IMR-90 (cell line): ENCODE measurements at regions not wholly inside any gene's neighbourhood (a gene's known extent, or its start where the extent isn't known, plus 50 kb on each side); places are given as distances from the start of the nearest gene placed in this dataset.
"Not testable (repeated sequence)": the region's sequence is repeated elsewhere in the genome, so short reads cannot be mapped to it uniquely, and the experiment has no call there.

Experiments used
- ATAC-seq: fragments of 200-7000 bp; cut with Tn5 transposase; 2 replicates; pipeline ENCODE4 v1.9.1; 2020; ENCODE audit warnings: low read depth, mild to moderate bottlenecking, moderate library complexity
- BruUV-seq: library from RNA; stranded (reverse); fragments of 400-500 nt; replicated peaks from 2 replicates; lab custom pipeline; 2021; lab: Mats Ljungman, UMichigan
- CTCF ChIA-PET: fragments of 300-600 bp; formaldehyde crosslinking; extraction: SDS; loops from one replicate; lab custom pipeline; 2021; ENCODE audit warnings: antibody characterized with exemption; lab: Yijun Ruan, JAX
- POLR2A ChIA-PET: fragments of 300-600 bp; sonication (Branson Sonifier 250); formaldehyde crosslinking; loops from one replicate; lab custom pipeline; 2022; ENCODE audit warnings: antibody characterized with exemption; ENCODE audit not compliant: unreplicated experiment; lab: Charles Lee
- DNase-seq: peaks from one replicate; pipeline ENCODE4 v3.0.0; 2013
- H2AFZ ChIP-seq: replicated peaks from 2 replicates; pipeline ENCODE3; 2013; ENCODE audit warnings: low read length, mild to moderate bottlenecking; ENCODE audit not compliant: poor library complexity
- H2AK5ac ChIP-seq: 2 replicates; pipeline ENCODE4 v1.6.1; 2013; ENCODE audit warnings: low read depth, low read length, inconsistent platforms
- H2AK9ac ChIP-seq: replicated peaks from 2 replicates; pipeline ENCODE3; 2013; ENCODE audit warnings: mild to moderate bottlenecking, low read depth, low read length, moderate library complexity; ENCODE audit not compliant: poor library complexity
- H2BK120ac ChIP-seq: 2 replicates; pipeline ENCODE4 v1.6.1; 2013; ENCODE audit warnings: low read depth, low read length, inconsistent platforms
- H2BK15ac ChIP-seq: 3 replicates; pipeline ENCODE4 v1.6.1; 2013; ENCODE audit warnings: low read depth, low read length, inconsistent platforms
- H2BK20ac ChIP-seq: 2 replicates; pipeline ENCODE4 v1.6.1; 2013; ENCODE audit warnings: low read depth, mild to moderate bottlenecking, inconsistent platforms, low read length, moderate library complexity
- H2BK5ac ChIP-seq: 2 replicates; pipeline ENCODE4 v1.6.1; 2013; ENCODE audit warnings: mild to moderate bottlenecking, low read depth, low read length, inconsistent platforms; ENCODE audit not compliant: poor library complexity, severe bottlenecking
- H3K14ac ChIP-seq: replicated peaks from 2 replicates; pipeline ENCODE4 v1.6.1; 2013; ENCODE audit warnings: low read depth, low read length, inconsistent platforms
- H3K18ac ChIP-seq: 2 replicates; pipeline ENCODE4 v1.6.1; 2013; ENCODE audit warnings: low read depth, low read length, control low read depth
- H3K23ac ChIP-seq: 2 replicates; pipeline ENCODE4 v1.6.1; 2013; ENCODE audit warnings: low read depth, low read length, inconsistent platforms
- H3K27ac ChIP-seq: 2 replicates; pipeline ENCODE4 v1.5.1; 2013; ENCODE audit warnings: mild to moderate bottlenecking, control low read depth, low read length; ENCODE audit not compliant: insufficient read depth
- H3K27me3 ChIP-seq: 2 replicates; pipeline ENCODE4 v1.6.1; 2013; ENCODE audit warnings: low read length; ENCODE audit not compliant: control insufficient read depth, insufficient read depth
- H3K36me3 ChIP-seq: 2 replicates; pipeline ENCODE4 v1.6.1; 2013; ENCODE audit warnings: low read length, mixed read lengths; ENCODE audit not compliant: control insufficient read depth, insufficient read depth
- H3K4ac ChIP-seq: 2 replicates; pipeline ENCODE4 v1.6.1; 2013; ENCODE audit warnings: low read depth, low read length, inconsistent platforms
- H3K4me1 ChIP-seq: 2 replicates; pipeline ENCODE4 v1.6.1; 2013; ENCODE audit warnings: low read length, mixed read lengths; ENCODE audit not compliant: control insufficient read depth, insufficient read depth
- H3K4me2 ChIP-seq: 2 replicates; pipeline ENCODE4 v1.6.1; 2013; ENCODE audit warnings: low read depth, mild to moderate bottlenecking, control low read depth, low read length, moderate library complexity
- H3K4me3 ChIP-seq: 2 replicates; pipeline ENCODE4 v1.5.1; 2013; ENCODE audit warnings: low read depth, mild to moderate bottlenecking, control low read depth, low read length, moderate library complexity; ENCODE audit not compliant: insufficient read depth
- H3K56ac ChIP-seq: 2 replicates; pipeline ENCODE4 v1.6.1; 2013; ENCODE audit warnings: low read length, inconsistent platforms; ENCODE audit not compliant: insufficient read depth; ENCODE audit errors: extremely low read depth
- H3K79me1 ChIP-seq, 2 experiments: 2 replicates each; pipeline ENCODE4 v1.6.1; 2013; ENCODE audit warnings: low read length in 2 of 2, inconsistent platforms in 1 of 2, low read depth in 1 of 2
- H3K9ac ChIP-seq: 2 replicates; pipeline ENCODE4 v1.6.1; 2013; ENCODE audit warnings: low read depth, low read length, control low read depth
- H3K9me1 ChIP-seq: 2 replicates; pipeline ENCODE4 v1.6.1; 2013; ENCODE audit warnings: low read length, inconsistent platforms; ENCODE audit not compliant: insufficient read depth
- H3K9me3 ChIP-seq: 2 replicates; pipeline ENCODE4 v1.6.1; 2013; ENCODE audit warnings: low read length; ENCODE audit not compliant: control insufficient read depth, insufficient read depth
- H4K20me1 ChIP-seq: 2 replicates; pipeline ENCODE4 v1.6.1; 2013; ENCODE audit warnings: low read length, inconsistent platforms; ENCODE audit not compliant: insufficient read depth
- H4K5ac ChIP-seq: 2 replicates; pipeline ENCODE4 v1.6.1; 2013; ENCODE audit warnings: mild to moderate bottlenecking, low read depth, low read length, control low read depth
- H4K8ac ChIP-seq, 2 experiments: 2 replicates each; pipeline ENCODE4 v1.6.1; 2013; ENCODE audit warnings: low read depth in 2 of 2, low read length in 2 of 2, control low read depth in 1 of 2, inconsistent platforms in 1 of 2
- H4K91ac ChIP-seq: 2 replicates; pipeline ENCODE4 v1.6.1; 2013; ENCODE audit warnings: low read depth, low read length, inconsistent platforms; ENCODE audit not compliant: insufficient read depth
- WGBS, 2 experiments: methylation state at CpG; one replicate each; pipeline versions ENCODE4 v1.1.5 to v1.1.7; 2013; ENCODE audit warnings: missing lambda C conversion rate in 2 of 2; ENCODE audit not compliant: insufficient read length in 1 of 2; ENCODE audit errors: extremely low coverage in 2 of 2; 5-methylcytosine and 5-hydroxymethylcytosine counted together
- dilution Hi-C: fragments of 300-500 bp; cut with HindIII; formaldehyde crosslinking; loops from one replicate; pipeline ENCODE4 v1.14.3; 2018; ENCODE audit warnings: low sequenced_read_pairs; ENCODE audit not compliant: unreplicated experiment
- in situ Hi-C: fragments of 300-500 bp; cut with MboI; formaldehyde crosslinking; loops from 3 replicates; pipeline ENCODE4 v1.14.3; 2019; ENCODE audit warnings: low sequenced_read_pairs, inconsistent platforms, mixed read lengths
- intact Hi-C: fragments of 100-400 bp; cut with micrococcal nuclease; formaldehyde crosslinking; loops from 2 replicates; pipeline ENCODE4 v1.10.0; 2022

- H3K9ac ChIP-seq, H3K14ac ChIP-seq, H3K23ac ChIP-seq, H3K4me1 ChIP-seq, in situ Hi-C loops, H3K79me1 ChIP-seq, H3K4me2 ChIP-seq, CTCF ChIA-PET, POLR2A ChIA-PET, H2AFZ ChIP-seq, H2AK5ac ChIP-seq, H3K56ac ChIP-seq, H3K27ac ChIP-seq, H3K9me3 ChIP-seq, H3K36me3 ChIP-seq, DNase-seq, H2BK15ac ChIP-seq, H2BK5ac ChIP-seq, H3K9me1 ChIP-seq, intact Hi-C loops, H2BK20ac ChIP-seq, H4K8ac ChIP-seq, H3K18ac ChIP-seq, H3K4me3 ChIP-seq, BruUV-seq, H3K4ac ChIP-seq, H4K5ac ChIP-seq, H2AK9ac ChIP-seq, dilution Hi-C loops, ATAC-seq, H2BK120ac ChIP-seq, H3K27me3 ChIP-seq, H4K91ac ChIP-seq: not testable (repeated sequence)
- peaks cover 34% of the 10 kb centered on the region for H4K20me1 ChIP-seq
- no CpG with 5 or more reads among the region's 5 CpGs for WGBS, 2 experiments
These were observed 233.9 kb upstream of the PLGLB2 start for GRCh38 chr2:87514034-87514433.

GRCh38 chr2:87514515-87514914, 233.4 kb upstream of the PLGLB2 start:
- H4K5ac ChIP-seq, in situ Hi-C loops, H2BK15ac ChIP-seq, H3K9me1 ChIP-seq, H3K9me3 ChIP-seq, H2AK5ac ChIP-seq, H3K4me2 ChIP-seq, H3K4me3 ChIP-seq, H2BK20ac ChIP-seq, H3K14ac ChIP-seq, H2BK5ac ChIP-seq, H3K79me1 ChIP-seq, H3K27ac ChIP-seq, H2AK9ac ChIP-seq, H3K4ac ChIP-seq, DNase-seq, H3K23ac ChIP-seq, BruUV-seq, POLR2A ChIA-PET, H4K91ac ChIP-seq, dilution Hi-C loops, H3K18ac ChIP-seq, H3K27me3 ChIP-seq, H3K56ac ChIP-seq, H4K8ac ChIP-seq, CTCF ChIA-PET, H3K4me1 ChIP-seq, intact Hi-C loops, H3K9ac ChIP-seq, H2AFZ ChIP-seq, H2BK120ac ChIP-seq, H3K36me3 ChIP-seq, ATAC-seq: not testable (repeated sequence)
- peaks cover 31% of the 10 kb centered on the region for H4K20me1 ChIP-seq
- WGBS, 2 experiments, result no CpG with 5 or more reads among the region's 7 CpGs
